ENCODE measurements at regions not wholly inside any gene's neighbourhood (a gene's known extent, or its start where the extent isn't known, plus 50 kb on each side); places are given as distances from the start of the nearest gene placed in this dataset.

DNA sequence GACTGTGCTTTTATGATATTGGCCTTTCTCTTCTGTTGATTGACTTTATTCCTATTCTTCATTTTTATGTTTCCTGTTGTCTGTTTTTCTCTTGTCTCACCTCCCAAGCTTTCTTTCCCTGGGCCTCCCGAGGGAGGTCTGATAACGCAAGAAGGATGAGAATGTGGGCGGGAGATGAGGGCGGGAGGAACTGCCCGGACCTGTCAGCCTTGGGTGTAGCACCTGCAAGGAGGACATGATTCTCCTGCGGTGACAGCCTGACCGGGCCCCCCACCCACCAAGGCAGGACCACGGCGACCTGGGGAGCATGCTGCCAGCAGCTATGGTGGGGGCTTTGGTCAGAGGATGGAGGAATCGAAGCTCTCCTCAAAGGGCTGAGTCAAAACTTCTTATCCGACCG is 86.9 kb downstream of the PLEKHG1 start (continued):
- TF ChIP-seq, protein P1, sequence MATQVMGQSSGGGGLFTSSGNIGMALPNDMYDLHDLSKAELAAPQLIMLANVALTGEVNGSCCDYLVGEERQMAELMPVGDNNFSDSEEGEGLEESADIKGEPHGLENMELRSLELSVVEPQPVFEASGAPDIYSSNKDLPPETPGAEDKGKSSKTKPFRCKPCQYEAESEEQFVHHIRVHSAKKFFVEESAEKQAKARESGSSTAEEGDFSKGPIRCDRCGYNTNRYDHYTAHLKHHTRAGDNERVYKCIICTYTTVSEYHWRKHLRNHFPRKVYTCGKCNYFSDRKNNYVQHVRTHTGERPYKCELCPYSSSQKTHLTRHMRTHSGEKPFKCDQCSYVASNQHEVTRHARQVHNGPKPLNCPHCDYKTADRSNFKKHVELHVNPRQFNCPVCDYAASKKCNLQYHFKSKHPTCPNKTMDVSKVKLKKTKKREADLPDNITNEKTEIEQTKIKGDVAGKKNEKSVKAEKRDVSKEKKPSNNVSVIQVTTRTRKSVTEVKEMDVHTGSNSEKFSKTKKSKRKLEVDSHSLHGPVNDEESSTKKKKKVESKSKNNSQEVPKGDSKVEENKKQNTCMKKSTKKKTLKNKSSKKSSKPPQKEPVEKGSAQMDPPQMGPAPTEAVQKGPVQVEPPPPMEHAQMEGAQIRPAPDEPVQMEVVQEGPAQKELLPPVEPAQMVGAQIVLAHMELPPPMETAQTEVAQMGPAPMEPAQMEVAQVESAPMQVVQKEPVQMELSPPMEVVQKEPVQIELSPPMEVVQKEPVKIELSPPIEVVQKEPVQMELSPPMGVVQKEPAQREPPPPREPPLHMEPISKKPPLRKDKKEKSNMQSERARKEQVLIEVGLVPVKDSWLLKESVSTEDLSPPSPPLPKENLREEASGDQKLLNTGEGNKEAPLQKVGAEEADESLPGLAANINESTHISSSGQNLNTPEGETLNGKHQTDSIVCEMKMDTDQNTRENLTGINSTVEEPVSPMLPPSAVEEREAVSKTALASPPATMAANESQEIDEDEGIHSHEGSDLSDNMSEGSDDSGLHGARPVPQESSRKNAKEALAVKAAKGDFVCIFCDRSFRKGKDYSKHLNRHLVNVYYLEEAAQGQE (IDR thresholded peaks at IDR 0.05; ENCODE audit: borderline replicate concordance) = no peak
- TF ChIP-seq, protein P1 (CRISPR knock-in tag; IDR thresholded peaks at IDR 0.05; ENCODE audit: low read depth) = no peak
- TF ChIP-seq PRMT5 (CRISPR knock-in tag; IDR thresholded peaks at IDR 0.05) = no peak
- TF ChIP-seq BACH1 (tag; IDR thresholded peaks at IDR 0.05) = no peak
- no peak for TF ChIP-seq MBD2 (IDR thresholded peaks at IDR 0.05; ENCODE audit: borderline replicate concordance, low read depth)
- no peak for TF ChIP-seq BCOR (IDR thresholded peaks at IDR 0.05)
- TF ChIP-seq ZSCAN32 (CRISPR knock-in tag; IDR thresholded peaks at IDR 0.05) = no peak
- TF ChIP-seq PML (IDR thresholded peaks at IDR 0.05; ENCODE audit: low read length) = no peak
- no peak for TF ChIP-seq SP1 (CRISPR knock-in tag; IDR thresholded peaks at IDR 0.05)
- TF ChIP-seq SMARCC2 (IDR thresholded peaks at IDR 0.05; ENCODE audit: low read depth) = no peak
- no peak for TF ChIP-seq HSF4 (CRISPR knock-in tag; IDR thresholded peaks at IDR 0.05; ENCODE audit: borderline replicate concordance)
- TF ChIP-seq KDM5B (IDR thresholded peaks at IDR 0.05; ENCODE audit: insufficient replicate concordance, low read depth, low read length) = no peak
- TF ChIP-seq ZNF830 (CRISPR knock-in tag; IDR thresholded peaks at IDR 0.05) = no peak
- TF ChIP-seq KLF6 (CRISPR knock-in tag; IDR thresholded peaks at IDR 0.05; ENCODE audit: borderline replicate concordance) = no peak
- no peak for TF ChIP-seq ZBTB49 (CRISPR knock-in tag; IDR thresholded peaks at IDR 0.05; ENCODE audit: borderline replicate concordance)
